ENCODE measurements at regions not wholly inside any gene's neighbourhood (a gene's known extent, or its start where the extent isn't known, plus 50 kb on each side); places are given as distances from the start of the nearest gene placed in this dataset.
"Not testable (repeated sequence)": the region's sequence is repeated elsewhere in the genome, so short reads cannot be mapped to it uniquely, and the experiment has no call there.

DNA sequence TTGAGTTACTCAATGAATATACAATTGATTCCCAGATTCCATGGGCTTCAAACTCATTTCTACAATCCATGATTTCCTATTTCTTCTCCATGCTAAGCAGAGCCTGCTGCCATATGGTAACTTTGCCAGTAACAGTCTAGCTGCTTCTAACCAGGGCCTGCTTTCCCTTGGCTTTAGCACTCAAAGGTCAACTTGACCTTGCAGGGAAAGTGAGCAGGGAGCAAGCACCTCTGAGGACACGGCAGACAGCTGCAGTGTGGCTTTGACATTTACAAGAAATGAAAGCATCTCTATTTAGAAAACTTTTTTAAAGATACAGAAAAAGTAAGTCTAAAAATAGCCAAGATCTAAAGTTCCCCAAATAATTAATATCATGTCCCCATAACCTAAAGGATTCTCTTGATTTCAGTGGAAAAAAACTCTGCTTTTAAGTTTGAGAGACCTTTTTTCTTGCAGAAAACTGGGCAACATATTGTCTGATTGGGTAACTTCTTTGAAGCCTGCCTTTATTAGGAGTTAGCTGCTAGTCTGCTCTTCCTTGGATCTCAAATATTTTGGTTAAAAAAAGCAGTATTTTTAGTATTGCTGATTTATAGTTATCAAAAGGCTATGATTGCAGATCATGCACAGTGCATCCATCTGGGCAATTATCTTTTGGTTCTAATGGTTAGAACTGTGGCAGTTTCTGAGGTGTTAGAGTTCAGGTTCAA, 257.9 kb downstream of the AHR start:
- H3K4me3 Mint-ChIP-seq, result no peak overlapping the region
- no peaks in the 10 kb centered on the region for H3K4me1 Mint-ChIP-seq (ENCODE audit: low read depth)
- no peaks in the 10 kb centered on the region for H3K36me3 Mint-ChIP-seq (ENCODE audit: low read depth)
- DNase-seq, result no peak
- ChIA-PET CTCF (no interaction called here), POLR2A (no interaction called here)
- H3K9me3 Mint-ChIP-seq (ENCODE audit: insufficient read depth), result no peaks in the 10 kb centered on the region
- no peak for ATAC-seq
- H3K27me3 Mint-ChIP-seq (ENCODE audit: low read depth), result peaks cover 4% of the 10 kb centered on the region
- H3K27ac Mint-ChIP-seq, result no peak overlapping the region

DNA sequence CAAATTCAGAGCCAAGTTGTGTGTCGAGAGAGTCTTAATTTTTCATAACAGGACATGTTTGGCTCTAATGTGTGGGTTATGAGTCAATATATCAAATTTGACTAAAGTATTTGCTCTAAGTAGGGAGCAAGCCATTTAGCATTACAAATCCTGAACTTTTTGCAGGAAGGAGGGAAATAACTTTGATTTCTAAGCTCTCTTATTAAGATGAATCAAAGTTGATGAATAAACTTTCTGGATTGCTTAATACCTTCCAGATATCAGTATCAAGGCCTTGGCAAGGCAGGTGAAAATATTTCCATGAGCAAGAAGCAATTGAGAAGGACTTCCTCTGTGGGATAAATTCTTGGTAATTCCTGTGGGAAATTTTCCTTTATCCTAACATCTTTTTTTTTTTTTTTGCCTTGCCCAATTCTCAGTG, 258.8 kb downstream of the AHR start:
- Mint-ChIP-seq H3K27me3 (ENCODE audit: low read depth) (peaks cover 6% of the 10 kb centered on the region), H3K9me3 (ENCODE audit: insufficient read depth) (no peaks in the 10 kb centered on the region), H3K4me3 (no peak overlapping the region), H3K27ac (no peak overlapping the region), H3K36me3 (ENCODE audit: low read depth) (no peaks in the 10 kb centered on the region), H3K4me1 (ENCODE audit: low read depth) (no peaks in the 10 kb centered on the region)
- ATAC-seq (no peak), DNase-seq (no peak)
- ChIA-PET POLR2A (no interaction called here), CTCF (no interaction called here)

DNA sequence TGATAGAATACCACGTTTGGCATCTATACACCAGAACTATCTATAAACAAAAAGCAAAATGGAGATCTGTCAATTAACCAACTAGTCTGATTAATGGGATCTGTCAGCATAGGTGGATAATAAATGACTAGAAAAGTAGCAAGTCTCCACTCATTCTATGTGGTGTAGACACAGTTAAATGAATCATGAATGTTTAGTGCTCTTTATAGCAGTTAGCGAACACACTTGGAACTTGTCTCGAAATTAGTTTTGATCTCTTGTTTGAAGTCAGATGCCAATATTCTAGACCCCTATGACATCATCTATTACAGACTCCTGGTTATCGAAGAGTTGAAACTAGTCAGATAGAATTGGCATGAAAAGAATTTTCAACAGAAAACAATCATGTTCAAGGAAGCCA, 259.7 kb downstream of the AHR start:
- H3K4me3 Mint-ChIP-seq, result no peak overlapping the region
- CTCF ChIA-PET, result no interaction called here
- H3K27ac Mint-ChIP-seq, result no peak overlapping the region
- no peak for DNase-seq
- POLR2A ChIA-PET, result no interaction called here
- no peak for ATAC-seq
- H3K9me3 Mint-ChIP-seq (ENCODE audit: insufficient read depth), result no peaks in the 10 kb centered on the region
- H3K4me1 Mint-ChIP-seq (ENCODE audit: low read depth), result no peaks in the 10 kb centered on the region
- peaks cover 7% of the 10 kb centered on the region for H3K27me3 Mint-ChIP-seq (ENCODE audit: low read depth)
- H3K36me3 Mint-ChIP-seq (ENCODE audit: low read depth), result no peaks in the 10 kb centered on the region

DNA sequence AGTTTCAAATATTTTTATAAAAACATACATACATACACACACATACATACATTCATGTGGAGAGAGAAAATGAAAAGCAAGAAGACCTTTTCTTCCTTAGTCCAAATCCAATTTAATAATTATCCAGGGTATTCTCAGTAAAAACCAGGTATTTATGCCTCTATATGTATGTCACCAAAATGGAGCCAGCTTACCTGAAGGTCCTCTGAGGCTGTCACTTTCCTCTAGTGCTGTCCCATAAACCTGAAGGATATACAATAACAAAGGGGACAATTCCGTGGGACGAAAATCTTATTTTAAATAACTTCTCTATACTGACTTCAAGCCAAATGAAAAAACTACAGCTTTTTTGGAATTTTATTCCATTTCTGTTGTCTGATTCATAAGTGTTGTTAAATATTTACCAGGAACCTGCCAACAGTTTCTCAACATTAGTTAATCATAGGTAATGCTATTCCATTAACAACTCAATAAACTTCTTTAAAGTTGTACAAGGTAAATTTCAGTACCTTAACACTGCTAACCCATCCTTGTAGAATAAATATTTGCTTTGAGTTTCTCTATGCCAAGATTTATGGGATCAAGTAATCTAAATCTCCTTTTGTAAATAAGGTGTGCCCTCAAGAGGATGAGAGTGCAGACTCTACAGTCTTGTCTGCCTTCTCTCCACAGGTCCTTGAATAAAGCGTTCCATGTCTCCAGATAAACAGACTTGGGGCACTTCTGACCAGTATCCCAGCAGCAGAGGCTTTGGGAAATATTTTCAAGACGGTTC, 260.3 kb downstream of the AHR start:
- no peaks in the 10 kb centered on the region for H3K4me1 Mint-ChIP-seq (ENCODE audit: low read depth)
- no peak overlapping the region for H3K4me3 Mint-ChIP-seq
- H3K36me3 Mint-ChIP-seq (ENCODE audit: low read depth), result no peaks in the 10 kb centered on the region
- H3K27ac Mint-ChIP-seq, result no peak overlapping the region
- ChIA-PET POLR2A (no interaction called here), CTCF (no interaction called here)
- no peaks in the 10 kb centered on the region for H3K9me3 Mint-ChIP-seq (ENCODE audit: insufficient read depth)
- DNase-seq, result no peak
- ATAC-seq, result no peak
- H3K27me3 Mint-ChIP-seq (ENCODE audit: low read depth), result peaks cover 7% of the 10 kb centered on the region

DNA sequence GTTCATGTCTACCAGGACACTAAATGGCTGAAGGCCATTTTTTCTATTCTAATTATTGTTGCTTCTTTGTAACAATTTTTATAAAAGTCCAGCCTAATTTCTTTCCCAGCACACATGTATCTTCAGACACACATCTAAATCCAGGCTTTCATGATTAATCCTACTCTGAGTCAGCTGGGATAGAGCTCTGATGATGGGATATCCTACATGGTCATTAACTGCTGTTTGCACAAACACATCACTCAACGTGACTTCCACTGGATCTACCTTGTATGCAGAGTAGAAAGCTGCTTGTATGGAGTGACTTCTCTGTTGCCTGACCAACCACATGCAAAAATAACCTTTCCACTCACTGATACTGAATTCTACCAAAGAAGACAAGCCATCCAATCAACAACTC, 260.9 kb downstream of the AHR start:
- DNase-seq (no peak), ATAC-seq (no peak)
- Mint-ChIP-seq H3K36me3 (ENCODE audit: low read depth) (no peaks in the 10 kb centered on the region), H3K27ac (no peak overlapping the region), H3K4me3 (no peak overlapping the region), H3K27me3 (ENCODE audit: low read depth) (peaks cover 7% of the 10 kb centered on the region), H3K4me1 (ENCODE audit: low read depth) (no peaks in the 10 kb centered on the region), H3K9me3 (ENCODE audit: insufficient read depth) (no peaks in the 10 kb centered on the region)
- POLR2A ChIA-PET, result no interaction called here
- CTCF ChIA-PET, result no interaction called here

DNA sequence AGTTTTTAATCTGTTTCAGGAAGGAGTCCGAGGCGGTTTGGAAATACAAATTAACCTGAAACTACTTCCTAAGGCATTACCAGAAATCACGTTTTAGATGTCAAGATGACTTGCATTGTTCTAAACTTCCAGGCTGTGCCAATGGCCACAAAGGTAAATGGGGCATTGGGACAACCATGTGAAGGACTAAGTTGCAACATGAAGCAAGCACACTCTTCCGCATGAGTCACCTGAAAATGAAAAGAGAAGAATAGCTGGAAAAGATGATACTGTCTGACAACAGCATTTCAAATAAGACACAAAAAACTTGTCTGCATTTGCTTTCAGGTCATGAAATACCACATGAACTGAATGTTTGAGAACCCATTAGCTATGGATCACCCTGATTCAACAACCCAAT, 262.1 kb downstream of the AHR start:
- Mint-ChIP-seq H3K4me3 (no peak overlapping the region), H3K27ac (no peak overlapping the region), H3K4me1 (ENCODE audit: low read depth) (peaks cover 5% of the 10 kb centered on the region), H3K36me3 (ENCODE audit: low read depth) (no peaks in the 10 kb centered on the region), H3K27me3 (ENCODE audit: low read depth) (peaks cover 7% of the 10 kb centered on the region), H3K9me3 (ENCODE audit: insufficient read depth) (no peaks in the 10 kb centered on the region)
- DNase-seq, result no peak
- ChIA-PET POLR2A (no interaction called here), CTCF (no interaction called here)
- ATAC-seq, result no peak

DNA sequence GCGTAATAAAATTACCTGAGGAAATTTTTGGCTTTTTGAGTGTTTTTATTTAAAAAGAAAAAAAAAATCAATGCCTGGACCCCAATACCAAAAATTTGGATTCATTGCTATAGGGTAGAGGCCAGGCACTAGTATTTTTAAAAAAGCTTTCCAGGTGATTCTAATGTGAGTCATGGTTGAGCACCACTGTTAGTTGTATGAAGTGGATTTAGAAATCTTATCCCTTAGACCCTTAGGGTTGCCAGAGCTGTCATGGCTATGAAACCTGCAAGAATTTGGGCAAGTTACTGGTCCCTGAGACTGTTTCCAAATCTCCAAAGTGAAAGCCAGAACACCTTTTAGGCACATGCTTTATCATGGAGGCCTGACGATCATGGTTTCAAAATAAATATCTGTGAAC, 262.5 kb downstream of the AHR start:
- ATAC-seq (no peak), DNase-seq (no peak)
- CTCF ChIA-PET, result no interaction called here
- no peaks in the 10 kb centered on the region for H3K36me3 Mint-ChIP-seq (ENCODE audit: low read depth)
- H3K27ac Mint-ChIP-seq, result no peak overlapping the region
- peaks cover 7% of the 10 kb centered on the region for H3K27me3 Mint-ChIP-seq (ENCODE audit: low read depth)
- H3K4me3 Mint-ChIP-seq, result no peak overlapping the region
- peaks cover 5% of the 10 kb centered on the region for H3K4me1 Mint-ChIP-seq (ENCODE audit: low read depth)
- H3K9me3 Mint-ChIP-seq (ENCODE audit: insufficient read depth), result no peaks in the 10 kb centered on the region
- POLR2A ChIA-PET, result no interaction called here

DNA sequence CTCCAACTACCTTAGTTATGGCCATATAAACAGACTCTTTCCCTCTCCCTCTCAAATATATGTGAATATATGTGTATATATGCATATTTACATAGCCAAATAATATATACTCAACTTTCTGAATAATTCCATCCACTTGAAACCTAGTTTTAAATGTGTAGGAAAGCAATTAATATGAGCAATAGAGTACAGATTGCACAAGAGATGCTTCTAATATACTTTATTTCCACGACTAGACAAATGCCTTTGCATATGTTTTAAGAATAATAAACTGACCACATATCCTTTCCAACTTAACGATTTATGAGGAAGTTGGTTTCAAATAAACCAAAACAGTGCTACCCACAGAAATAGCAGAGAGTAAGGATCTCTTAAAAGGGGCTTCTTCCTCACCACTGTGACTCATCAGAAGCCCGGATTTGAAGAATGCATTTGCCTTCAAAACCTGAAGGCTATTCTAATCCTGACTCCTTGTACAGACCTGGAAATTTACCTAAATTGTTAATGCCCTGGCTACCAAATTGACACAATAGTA, 266.3 kb downstream of the AHR start:
- no peak for ATAC-seq
- DNase-seq, result no peak
- POLR2A ChIA-PET, result no interaction called here
- Mint-ChIP-seq H3K4me1 (ENCODE audit: low read depth) (peaks cover 5% of the 10 kb centered on the region), H3K9me3 (ENCODE audit: insufficient read depth) (no peaks in the 10 kb centered on the region), H3K27me3 (ENCODE audit: low read depth) (peaks cover 2% of the 10 kb centered on the region), H3K27ac (no peak overlapping the region), H3K36me3 (ENCODE audit: low read depth) (no peaks in the 10 kb centered on the region), H3K4me3 (no peak overlapping the region)
- CTCF ChIA-PET, result no interaction called here

DNA sequence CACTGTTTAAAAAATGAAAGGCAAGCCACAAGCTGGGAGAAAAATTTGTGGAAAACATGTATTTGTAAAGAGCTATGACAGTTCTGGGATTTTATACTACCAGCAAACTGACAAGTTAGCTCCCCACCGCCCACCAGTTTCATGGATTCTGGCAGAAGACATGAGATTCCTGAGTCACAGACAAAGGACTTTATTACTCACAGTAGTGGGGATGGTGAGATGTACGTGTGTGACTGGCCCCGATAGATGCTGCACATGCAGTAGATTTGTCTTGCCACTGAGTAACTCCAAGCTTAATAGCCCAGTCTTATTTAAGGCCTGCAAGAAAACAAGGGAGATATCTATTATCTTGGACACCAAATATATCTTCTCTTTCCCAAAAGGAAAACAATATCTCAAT, 281.7 kb downstream of the AHR start:
- ChIA-PET POLR2A (no interaction called here), CTCF (no interaction called here)
- H3K4me3 Mint-ChIP-seq, result no peak overlapping the region
- no peaks in the 10 kb centered on the region for H3K4me1 Mint-ChIP-seq (ENCODE audit: low read depth)
- H3K27ac Mint-ChIP-seq, result no peak overlapping the region
- no peaks in the 10 kb centered on the region for H3K36me3 Mint-ChIP-seq (ENCODE audit: low read depth)
- peaks cover 4% of the 10 kb centered on the region for H3K27me3 Mint-ChIP-seq (ENCODE audit: low read depth)
- ATAC-seq (no peak), DNase-seq (no peak)
- H3K9me3 Mint-ChIP-seq (ENCODE audit: insufficient read depth), result peaks cover 9% of the 10 kb centered on the region

DNA sequence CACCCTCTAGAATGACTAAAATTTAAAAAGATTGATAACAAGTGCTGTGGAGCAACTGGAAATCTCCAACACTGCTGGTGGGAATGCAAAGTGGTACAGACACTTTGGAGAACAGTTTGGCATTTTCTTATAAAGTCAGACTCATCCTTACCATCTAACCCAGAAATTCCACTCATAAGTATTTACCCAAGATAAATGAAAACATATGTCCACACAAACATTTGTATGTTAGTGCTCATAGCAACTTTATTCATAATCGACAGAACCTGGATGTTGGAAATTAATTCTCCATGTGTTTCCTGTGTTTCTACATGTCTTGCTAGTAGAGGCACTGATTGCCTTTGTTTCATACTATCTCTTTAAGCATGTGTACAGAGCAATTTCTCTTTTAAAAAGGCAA, 282.4 kb downstream of the AHR start:
- no peak overlapping the region for H3K4me3 Mint-ChIP-seq
- ChIA-PET POLR2A (no interaction called here), CTCF (no interaction called here)
- peaks cover 9% of the 10 kb centered on the region for H3K9me3 Mint-ChIP-seq (ENCODE audit: insufficient read depth)
- H3K27me3 Mint-ChIP-seq (ENCODE audit: low read depth), result peaks cover 4% of the 10 kb centered on the region
- ATAC-seq (no peak), DNase-seq (no peak)
- H3K36me3 Mint-ChIP-seq (ENCODE audit: low read depth), result no peaks in the 10 kb centered on the region
- H3K27ac Mint-ChIP-seq, result no peak overlapping the region
- H3K4me1 Mint-ChIP-seq (ENCODE audit: low read depth), result no peaks in the 10 kb centered on the region

DNA sequence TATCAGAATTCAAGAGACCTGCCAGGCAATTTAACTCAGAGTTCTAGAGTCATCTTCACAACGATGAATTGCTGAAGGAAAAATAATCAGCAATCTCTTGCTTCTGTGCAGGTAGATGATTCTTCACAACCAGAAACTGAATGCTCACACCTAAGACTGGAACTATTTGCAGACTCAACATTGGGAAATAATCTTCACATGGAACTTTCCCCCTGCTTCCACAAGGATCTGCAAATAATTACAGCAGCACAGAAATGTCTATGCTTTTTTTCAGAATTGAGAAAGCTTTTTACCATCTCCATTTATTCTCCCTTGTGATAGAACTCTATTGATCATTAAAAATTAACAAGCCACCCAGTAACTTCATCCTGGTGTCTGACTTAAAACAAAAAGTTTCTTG, 282.8 kb downstream of the AHR start:
- Mint-ChIP-seq H3K4me3 (no peak overlapping the region), H3K9me3 (ENCODE audit: insufficient read depth) (peaks cover 9% of the 10 kb centered on the region), H3K36me3 (ENCODE audit: low read depth) (no peaks in the 10 kb centered on the region), H3K4me1 (ENCODE audit: low read depth) (no peaks in the 10 kb centered on the region), H3K27ac (no peak overlapping the region), H3K27me3 (ENCODE audit: low read depth) (peaks cover 4% of the 10 kb centered on the region)
- no peak for DNase-seq
- no peak for ATAC-seq
- ChIA-PET POLR2A (no interaction called here), CTCF (no interaction called here)

DNA sequence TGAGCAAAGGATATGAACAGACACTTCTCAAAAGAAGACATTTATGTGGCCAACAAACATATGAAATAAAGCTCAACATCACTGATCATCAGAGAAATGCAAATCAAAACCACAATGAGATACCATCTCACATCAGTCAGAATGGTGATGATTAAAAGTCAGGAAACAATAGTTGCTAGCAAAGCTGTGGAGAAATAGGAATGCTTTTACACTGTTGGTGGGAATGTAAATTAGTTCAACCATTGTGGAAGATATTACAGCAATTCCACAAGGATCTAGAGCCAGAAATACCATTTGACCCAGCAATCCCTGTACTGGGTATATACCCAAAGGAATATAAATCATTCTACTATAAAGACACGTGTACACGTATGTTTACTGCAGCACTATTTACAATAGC, 284.2 kb downstream of the AHR start:
- CTCF ChIA-PET; ATAC-seq; H3K27me3 Mint-ChIP-seq (ENCODE audit: low read depth); H3K36me3 Mint-ChIP-seq (ENCODE audit: low read depth); H3K27ac Mint-ChIP-seq; DNase-seq; H3K4me1 Mint-ChIP-seq (ENCODE audit: low read depth); H3K4me3 Mint-ChIP-seq; H3K9me3 Mint-ChIP-seq (ENCODE audit: insufficient read depth); POLR2A ChIA-PET: not testable (repeated sequence)

Measured in activated CD8-positive, alpha-beta T cell treated with anti-CD3 and anti-CD28 coated beads, Interleukin-2, amount 10 ng/mL, durations not matched to agents 7 days and 5 days (primary cell).